ENCODE measurements at regions not wholly inside any gene's neighbourhood (a gene's known extent, or its start where the extent isn't known, plus 50 kb on each side); places are given as distances from the start of the nearest gene placed in this dataset.

DNA sequence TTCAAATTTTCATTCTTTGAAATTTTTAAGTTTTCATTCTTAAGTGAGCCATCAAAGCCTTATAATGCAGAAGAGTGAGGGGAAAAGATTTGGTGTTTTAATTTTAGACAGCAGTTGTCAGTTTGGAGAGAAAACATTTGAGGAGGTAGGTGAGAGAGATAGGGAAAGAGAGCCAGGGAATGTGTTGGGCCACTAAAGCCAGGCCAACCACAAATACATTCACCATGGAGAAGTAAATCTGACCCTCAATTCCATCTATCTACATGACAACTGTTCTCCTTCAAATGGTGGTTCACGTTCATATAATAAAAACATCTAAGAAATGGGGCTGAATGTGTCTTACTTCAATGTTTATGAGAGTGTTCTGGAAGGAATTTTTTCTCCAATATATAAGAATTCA is 553.0 kb upstream of the SYT4 start (continued):
- TF ChIP-seq RORB (CRISPR knock-in tag; IDR thresholded peaks at IDR 0.05) (no peak), GRHL2 (CRISPR knock-in tag; IDR thresholded peaks at IDR 0.05; ENCODE audit: insufficient replicate concordance, severe bottlenecking) (no peak)

DNA sequence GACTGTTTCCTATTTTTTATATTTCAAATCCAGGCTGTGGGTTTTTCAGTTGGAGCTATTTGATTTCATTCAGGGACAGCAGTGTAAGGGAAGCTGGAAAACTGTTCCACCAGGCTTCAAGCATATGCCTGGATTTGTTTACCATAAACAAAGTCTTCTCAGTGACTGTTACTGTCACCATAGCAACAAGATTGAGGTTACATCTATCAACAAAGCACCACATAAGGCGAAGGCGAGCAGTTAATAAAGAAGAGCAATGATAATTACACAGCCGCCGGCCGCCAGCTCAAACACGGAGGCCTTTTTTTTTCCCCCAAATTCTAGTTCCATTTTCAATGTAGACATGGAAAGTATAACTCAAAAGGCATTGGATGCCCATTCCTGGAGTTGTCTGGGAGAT is 553.7 kb upstream of the SYT4 start:
- 0 out of 2 replicates have a peak, but pooled peaks cover 2% of the 10 kb centered on the region for H3K9me3 Mint-ChIP-seq
- H3K36me3 Mint-ChIP-seq, result no peaks in the 10 kb centered on the region
- H3K27ac Mint-ChIP-seq, result no peak overlapping the region
- H3K27me3 Mint-ChIP-seq (ENCODE audit: low read depth), result no peaks in the 10 kb centered on the region
- TF ChIP-seq, protein P1, sequence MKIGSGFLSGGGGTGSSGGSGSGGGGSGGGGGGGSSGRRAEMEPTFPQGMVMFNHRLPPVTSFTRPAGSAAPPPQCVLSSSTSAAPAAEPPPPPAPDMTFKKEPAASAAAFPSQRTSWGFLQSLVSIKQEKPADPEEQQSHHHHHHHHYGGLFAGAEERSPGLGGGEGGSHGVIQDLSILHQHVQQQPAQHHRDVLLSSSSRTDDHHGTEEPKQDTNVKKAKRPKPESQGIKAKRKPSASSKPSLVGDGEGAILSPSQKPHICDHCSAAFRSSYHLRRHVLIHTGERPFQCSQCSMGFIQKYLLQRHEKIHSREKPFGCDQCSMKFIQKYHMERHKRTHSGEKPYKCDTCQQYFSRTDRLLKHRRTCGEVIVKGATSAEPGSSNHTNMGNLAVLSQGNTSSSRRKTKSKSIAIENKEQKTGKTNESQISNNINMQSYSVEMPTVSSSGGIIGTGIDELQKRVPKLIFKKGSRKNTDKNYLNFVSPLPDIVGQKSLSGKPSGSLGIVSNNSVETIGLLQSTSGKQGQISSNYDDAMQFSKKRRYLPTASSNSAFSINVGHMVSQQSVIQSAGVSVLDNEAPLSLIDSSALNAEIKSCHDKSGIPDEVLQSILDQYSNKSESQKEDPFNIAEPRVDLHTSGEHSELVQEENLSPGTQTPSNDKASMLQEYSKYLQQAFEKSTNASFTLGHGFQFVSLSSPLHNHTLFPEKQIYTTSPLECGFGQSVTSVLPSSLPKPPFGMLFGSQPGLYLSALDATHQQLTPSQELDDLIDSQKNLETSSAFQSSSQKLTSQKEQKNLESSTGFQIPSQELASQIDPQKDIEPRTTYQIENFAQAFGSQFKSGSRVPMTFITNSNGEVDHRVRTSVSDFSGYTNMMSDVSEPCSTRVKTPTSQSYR (CRISPR knock-in tag; IDR thresholded peaks at IDR 0.05), result no peak
- TF ChIP-seq NR1H2 (CRISPR knock-in tag; IDR thresholded peaks at IDR 0.05) (no peak), IRF2 (CRISPR knock-in tag; IDR thresholded peaks at IDR 0.05; ENCODE audit: borderline replicate concordance, low read depth) (no peak), TP53 (CRISPR knock-in tag; IDR thresholded peaks at IDR 0.05) (no peak), ZNF219 (CRISPR knock-in tag; IDR thresholded peaks at IDR 0.05; ENCODE audit: borderline replicate concordance) (no peak), EMX1 (CRISPR knock-in tag; IDR thresholded peaks at IDR 0.05) (no peak), SOX15 (CRISPR knock-in tag; IDR thresholded peaks at IDR 0.05) (no peak), ZNF263 (CRISPR knock-in tag; IDR thresholded peaks at IDR 0.05; ENCODE audit: low read depth) (no peak), JAZF1 (CRISPR knock-in tag; IDR thresholded peaks at IDR 0.05) (no peak), ZBTB21 (CRISPR knock-in tag; IDR thresholded peaks at IDR 0.05; ENCODE audit: borderline replicate concordance) (no peak), FOXP1 (CRISPR knock-in tag; IDR thresholded peaks at IDR 0.05; ENCODE audit: borderline replicate concordance) (no peak), ETV6 (CRISPR knock-in tag; IDR thresholded peaks at IDR 0.05) (no peak)
- TF ChIP-seq, protein P2, sequence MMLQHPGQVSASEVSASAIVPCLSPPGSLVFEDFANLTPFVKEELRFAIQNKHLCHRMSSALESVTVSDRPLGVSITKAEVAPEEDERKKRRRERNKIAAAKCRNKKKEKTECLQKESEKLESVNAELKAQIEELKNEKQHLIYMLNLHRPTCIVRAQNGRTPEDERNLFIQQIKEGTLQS (CRISPR knock-in tag; conservative IDR thresholded peaks at IDR 0.05), result no peak
- TF ChIP-seq, protein P3, sequence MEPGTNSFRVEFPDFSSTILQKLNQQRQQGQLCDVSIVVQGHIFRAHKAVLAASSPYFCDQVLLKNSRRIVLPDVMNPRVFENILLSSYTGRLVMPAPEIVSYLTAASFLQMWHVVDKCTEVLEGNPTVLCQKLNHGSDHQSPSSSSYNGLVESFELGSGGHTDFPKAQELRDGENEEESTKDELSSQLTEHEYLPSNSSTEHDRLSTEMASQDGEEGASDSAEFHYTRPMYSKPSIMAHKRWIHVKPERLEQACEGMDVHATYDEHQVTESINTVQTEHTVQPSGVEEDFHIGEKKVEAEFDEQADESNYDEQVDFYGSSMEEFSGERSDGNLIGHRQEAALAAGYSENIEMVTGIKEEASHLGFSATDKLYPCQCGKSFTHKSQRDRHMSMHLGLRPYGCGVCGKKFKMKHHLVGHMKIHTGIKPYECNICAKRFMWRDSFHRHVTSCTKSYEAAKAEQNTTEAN (CRISPR knock-in tag; IDR thresholded peaks at IDR 0.05), result no peak
- TF ChIP-seq, protein P4, sequence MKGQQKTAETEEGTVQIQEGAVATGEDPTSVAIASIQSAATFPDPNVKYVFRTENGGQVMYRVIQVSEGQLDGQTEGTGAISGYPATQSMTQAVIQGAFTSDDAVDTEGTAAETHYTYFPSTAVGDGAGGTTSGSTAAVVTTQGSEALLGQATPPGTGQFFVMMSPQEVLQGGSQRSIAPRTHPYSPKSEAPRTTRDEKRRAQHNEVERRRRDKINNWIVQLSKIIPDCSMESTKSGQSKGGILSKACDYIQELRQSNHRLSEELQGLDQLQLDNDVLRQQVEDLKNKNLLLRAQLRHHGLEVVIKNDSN (CRISPR knock-in tag; IDR thresholded peaks at IDR 0.05), result no peak
- TF ChIP-seq, protein P5, sequence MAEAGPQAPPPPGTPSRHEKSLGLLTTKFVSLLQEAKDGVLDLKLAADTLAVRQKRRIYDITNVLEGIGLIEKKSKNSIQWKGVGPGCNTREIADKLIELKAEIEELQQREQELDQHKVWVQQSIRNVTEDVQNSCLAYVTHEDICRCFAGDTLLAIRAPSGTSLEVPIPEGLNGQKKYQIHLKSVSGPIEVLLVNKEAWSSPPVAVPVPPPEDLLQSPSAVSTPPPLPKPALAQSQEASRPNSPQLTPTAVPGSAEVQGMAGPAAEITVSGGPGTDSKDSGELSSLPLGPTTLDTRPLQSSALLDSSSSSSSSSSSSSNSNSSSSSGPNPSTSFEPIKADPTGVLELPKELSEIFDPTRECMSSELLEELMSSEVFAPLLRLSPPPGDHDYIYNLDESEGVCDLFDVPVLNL (CRISPR knock-in tag; IDR thresholded peaks at IDR 0.05; ENCODE audit: borderline replicate concordance, low read depth), result no peak
- TF ChIP-seq, protein P6, sequence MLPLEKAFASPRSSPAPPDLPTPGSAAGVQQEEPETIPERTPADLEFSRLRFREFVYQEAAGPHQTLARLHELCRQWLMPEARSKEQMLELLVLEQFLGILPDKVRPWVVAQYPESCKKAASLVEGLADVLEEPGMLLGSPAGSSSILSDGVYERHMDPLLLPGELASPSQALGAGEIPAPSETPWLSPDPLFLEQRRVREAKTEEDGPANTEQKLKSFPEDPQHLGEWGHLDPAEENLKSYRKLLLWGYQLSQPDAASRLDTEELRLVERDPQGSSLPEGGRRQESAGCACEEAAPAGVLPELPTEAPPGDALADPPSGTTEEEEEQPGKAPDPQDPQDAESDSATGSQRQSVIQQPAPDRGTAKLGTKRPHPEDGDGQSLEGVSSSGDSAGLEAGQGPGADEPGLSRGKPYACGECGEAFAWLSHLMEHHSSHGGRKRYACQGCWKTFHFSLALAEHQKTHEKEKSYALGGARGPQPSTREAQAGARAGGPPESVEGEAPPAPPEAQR (CRISPR knock-in tag; IDR thresholded peaks at IDR 0.05), result no peak
- TF ChIP-seq, protein P7, sequence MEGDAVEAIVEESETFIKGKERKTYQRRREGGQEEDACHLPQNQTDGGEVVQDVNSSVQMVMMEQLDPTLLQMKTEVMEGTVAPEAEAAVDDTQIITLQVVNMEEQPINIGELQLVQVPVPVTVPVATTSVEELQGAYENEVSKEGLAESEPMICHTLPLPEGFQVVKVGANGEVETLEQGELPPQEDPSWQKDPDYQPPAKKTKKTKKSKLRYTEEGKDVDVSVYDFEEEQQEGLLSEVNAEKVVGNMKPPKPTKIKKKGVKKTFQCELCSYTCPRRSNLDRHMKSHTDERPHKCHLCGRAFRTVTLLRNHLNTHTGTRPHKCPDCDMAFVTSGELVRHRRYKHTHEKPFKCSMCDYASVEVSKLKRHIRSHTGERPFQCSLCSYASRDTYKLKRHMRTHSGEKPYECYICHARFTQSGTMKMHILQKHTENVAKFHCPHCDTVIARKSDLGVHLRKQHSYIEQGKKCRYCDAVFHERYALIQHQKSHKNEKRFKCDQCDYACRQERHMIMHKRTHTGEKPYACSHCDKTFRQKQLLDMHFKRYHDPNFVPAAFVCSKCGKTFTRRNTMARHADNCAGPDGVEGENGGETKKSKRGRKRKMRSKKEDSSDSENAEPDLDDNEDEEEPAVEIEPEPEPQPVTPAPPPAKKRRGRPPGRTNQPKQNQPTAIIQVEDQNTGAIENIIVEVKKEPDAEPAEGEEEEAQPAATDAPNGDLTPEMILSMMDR (IDR thresholded peaks at IDR 0.05), result no peak
- TF ChIP-seq, protein P8, sequence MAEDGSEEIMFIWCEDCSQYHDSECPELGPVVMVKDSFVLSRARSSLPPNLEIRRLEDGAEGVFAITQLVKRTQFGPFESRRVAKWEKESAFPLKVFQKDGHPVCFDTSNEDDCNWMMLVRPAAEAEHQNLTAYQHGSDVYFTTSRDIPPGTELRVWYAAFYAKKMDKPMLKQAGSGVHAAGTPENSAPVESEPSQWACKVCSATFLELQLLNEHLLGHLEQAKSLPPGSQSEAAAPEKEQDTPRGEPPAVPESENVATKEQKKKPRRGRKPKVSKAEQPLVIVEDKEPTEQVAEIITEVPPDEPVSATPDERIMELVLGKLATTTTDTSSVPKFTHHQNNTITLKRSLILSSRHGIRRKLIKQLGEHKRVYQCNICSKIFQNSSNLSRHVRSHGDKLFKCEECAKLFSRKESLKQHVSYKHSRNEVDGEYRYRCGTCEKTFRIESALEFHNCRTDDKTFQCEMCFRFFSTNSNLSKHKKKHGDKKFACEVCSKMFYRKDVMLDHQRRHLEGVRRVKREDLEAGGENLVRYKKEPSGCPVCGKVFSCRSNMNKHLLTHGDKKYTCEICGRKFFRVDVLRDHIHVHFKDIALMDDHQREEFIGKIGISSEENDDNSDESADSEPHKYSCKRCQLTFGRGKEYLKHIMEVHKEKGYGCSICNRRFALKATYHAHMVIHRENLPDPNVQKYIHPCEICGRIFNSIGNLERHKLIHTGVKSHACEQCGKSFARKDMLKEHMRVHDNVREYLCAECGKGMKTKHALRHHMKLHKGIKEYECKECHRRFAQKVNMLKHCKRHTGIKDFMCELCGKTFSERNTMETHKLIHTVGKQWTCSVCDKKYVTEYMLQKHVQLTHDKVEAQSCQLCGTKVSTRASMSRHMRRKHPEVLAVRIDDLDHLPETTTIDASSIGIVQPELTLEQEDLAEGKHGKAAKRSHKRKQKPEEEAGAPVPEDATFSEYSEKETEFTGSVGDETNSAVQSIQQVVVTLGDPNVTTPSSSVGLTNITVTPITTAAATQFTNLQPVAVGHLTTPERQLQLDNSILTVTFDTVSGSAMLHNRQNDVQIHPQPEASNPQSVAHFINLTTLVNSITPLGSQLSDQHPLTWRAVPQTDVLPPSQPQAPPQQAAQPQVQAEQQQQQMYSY (CRISPR knock-in tag; IDR thresholded peaks at IDR 0.05), result no peak
- DNase-seq (ENCODE audit: low spot score) (no peak), ATAC-seq (no peak)
- H3K4me3 Mint-ChIP-seq, result no peak overlapping the region
- CTCF ChIA-PET, result no interaction called here
- H3K4me1 Mint-ChIP-seq, result peaks cover 14% of the 10 kb centered on the region; the same call in 1 of the 2 replicates
- POLR2A ChIA-PET, result no interaction called here
